GM23338 (cell line): ENCODE measurements at regions not wholly inside any gene's neighbourhood (a gene's known extent, or its start where the extent isn't known, plus 50 kb on each side); places are given as distances from the start of the nearest gene placed in this dataset.

Source experiments
- CREB1 ChIP-seq: fragments of 250-450 bp; sonication (Bioruptor Pico); IDR thresholded peaks from 2 replicates; pipeline ENCODE4 v1.5.0; 2020; ENCODE audit warnings: low read depth, mild to moderate bottlenecking, moderate library complexity
- CTCF ChIP-seq, 2 experiments: fragments of 200-600 bp in 1 of 2; sonication (generic) in 1 of 2; conservative IDR thresholded peaks; 2 replicates each; pipeline versions ENCODE4 v1.5.1 to v1.6.1; 2016 to 2017; ENCODE audit warnings: antibody characterized with exemption in 2 of 2, low read depth in 2 of 2, mild to moderate bottlenecking in 2 of 2, moderate library complexity in 1 of 2
- ETS1 ChIP-seq: IDR thresholded peaks from 2 replicates; pipeline ENCODE4 v1.6.1; 2016; ENCODE audit warnings: antibody characterized with exemption
- EZH2 ChIP-seq: fragments of 200-600 bp; sonication (generic); IDR thresholded peaks from one replicate; pipeline ENCODE4 v1.8.0; 2017; ENCODE audit warnings: antibody characterized with exemption, mild to moderate bottlenecking, low read depth; ENCODE audit not compliant: unreplicated experiment
- EZH2phosphoT487 ChIP-seq: fragments of 200-600 bp; sonication (generic); IDR thresholded peaks from one replicate; pipeline ENCODE4 v1.8.1; 2018; ENCODE audit warnings: antibody characterized with exemption; ENCODE audit not compliant: unreplicated experiment
- NANOG ChIP-seq: IDR thresholded peaks from 2 replicates; pipeline ENCODE4 v1.6.1; 2016; ENCODE audit warnings: antibody characterized with exemption, borderline replicate concordance
- POLR2AphosphoS5 ChIP-seq: IDR thresholded peaks from 2 replicates; pipeline ENCODE4 v1.6.1; 2016; ENCODE audit warnings: antibody characterized with exemption, low read depth
- REST ChIP-seq: IDR thresholded peaks from one replicate; pipeline ENCODE4 v1.6.1; 2018; ENCODE audit warnings: antibody characterized with exemption; ENCODE audit not compliant: unreplicated experiment
- STAT1 ChIP-seq: IDR thresholded peaks from one replicate; pipeline ENCODE4 v1.6.1; 2016; ENCODE audit warnings: antibody characterized with exemption; ENCODE audit not compliant: unreplicated experiment
- ZNF114 ChIP-seq: fragments of 250-450 bp; sonication (Bioruptor Pico); IDR thresholded peaks from 2 replicates; pipeline ENCODE4 v1.5.0; 2020; ENCODE audit warnings: mild to moderate bottlenecking, moderate library complexity
- ZNF331 ChIP-seq: fragments of 250-450 bp; sonication (Bioruptor Pico); IDR thresholded peaks from 2 replicates; pipeline ENCODE4 v1.5.0; 2020; ENCODE audit warnings: low read depth, mild to moderate bottlenecking, moderate library complexity

GRCh38 chr21:35381743-35382310, 332.7 kb upstream of the RUNX1 start:
- TF ChIP-seq POLR2AphosphoS5 (no peak), CTCF (conservative IDR thresholded peaks at IDR 0.05; ENCODE audit: low read depth in 2 of 2) (no peak), EZH2 (no peak), CREB1 (CRISPR knock-in tag) (no peak), EZH2phosphoT487 (no peak), ZNF331 (CRISPR knock-in tag) (no peak), ZNF114 (CRISPR knock-in tag) (no peak), REST (no peak), STAT1 (no peak), ETS1 (no peak), NANOG (no peak)
